Neuronal stem cell (in vitro differentiated cells): ENCODE measurements at regions not wholly inside any gene's neighbourhood (a gene's known extent, or its start where the extent isn't known, plus 50 kb on each side); places are given as distances from the start of the nearest gene placed in this dataset.

Source experiments
- DNase-seq: peaks from one replicate; pipeline ENCODE4 v3.0.0-alpha.2; 2013; ENCODE audit warnings: low spot score
- H2AFZ ChIP-seq: one replicate; pipeline ENCODE4 v1.6.1; 2013; ENCODE audit warnings: mild to moderate bottlenecking, low read length, inconsistent platforms
- H2AK5ac ChIP-seq: 2 replicates; pipeline ENCODE4 v1.6.1; 2013; ENCODE audit warnings: low read depth, mild to moderate bottlenecking, inconsistent platforms, low read length, moderate library complexity, mixed read lengths
- H2BK120ac ChIP-seq: 2 replicates; pipeline ENCODE4 v1.6.1; 2013; ENCODE audit warnings: low read depth, mild to moderate bottlenecking, inconsistent platforms, low read length, moderate library complexity, mixed read lengths
- H2BK12ac ChIP-seq: one replicate; pipeline ENCODE4 v1.6.1; 2013; ENCODE audit warnings: low read length, inconsistent platforms
- H2BK15ac ChIP-seq: 2 replicates; pipeline ENCODE4 v1.6.1; 2013; ENCODE audit warnings: mild to moderate bottlenecking, low read length, inconsistent platforms, mixed read lengths
- H2BK5ac ChIP-seq: one replicate; pipeline ENCODE4 v1.6.1; 2013; ENCODE audit warnings: inconsistent platforms, mild to moderate bottlenecking, low read length, moderate library complexity
- H3K14ac ChIP-seq: one replicate; pipeline ENCODE4 v1.6.1; 2013; ENCODE audit warnings: low read length, inconsistent platforms
- H3K18ac ChIP-seq: 2 replicates; pipeline ENCODE4 v1.6.1; 2013; ENCODE audit warnings: low read length, inconsistent platforms
- H3K23ac ChIP-seq: 2 replicates; pipeline ENCODE4 v1.6.1; 2013; ENCODE audit warnings: low read depth, mild to moderate bottlenecking, mixed read lengths, low read length, inconsistent platforms; ENCODE audit not compliant: poor library complexity
- H3K27ac ChIP-seq: replicated peaks from 3 replicates; pipeline ENCODE4 v1.5.1; 2013; ENCODE audit warnings: low read length, inconsistent platforms
- H3K27me3 ChIP-seq, 3 experiments: 2 replicates each; pipeline ENCODE4 v1.6.1; 2013; ENCODE audit warnings: low read length in 3 of 3, mild to moderate bottlenecking in 2 of 3, inconsistent platforms in 1 of 3, low read depth in 1 of 3, mixed read lengths in 1 of 3, moderate library complexity in 1 of 3; ENCODE audit not compliant: control insufficient read depth in 3 of 3, insufficient read depth in 3 of 3
- H3K36me3 ChIP-seq, 2 donors: replicated peaks in 1 of 2; 2 replicates each; pipeline ENCODE4 v1.6.1; 2013; ENCODE audit warnings: low read length in 2 of 2; ENCODE audit not compliant: control insufficient read depth in 2 of 2, insufficient read depth in 2 of 2
- H3K4ac ChIP-seq: 2 replicates; pipeline ENCODE4 v1.6.1; 2013; ENCODE audit warnings: inconsistent platforms, mild to moderate bottlenecking, low read length, moderate library complexity
- H3K4me1 ChIP-seq, 2 donors: 1 replicate in 1 of 2; 2 replicates in 1 of 2; pipeline ENCODE4 v1.6.1; 2013; ENCODE audit warnings: low read length in 2 of 2, low read depth in 1 of 2; ENCODE audit not compliant: control insufficient read depth in 2 of 2, insufficient read depth in 1 of 2
- H3K4me2 ChIP-seq: one replicate; pipeline ENCODE4 v1.6.1; 2013; ENCODE audit warnings: mild to moderate bottlenecking, low read length, inconsistent platforms; ENCODE audit not compliant: insufficient read depth, poor library complexity, severe bottlenecking
- H3K4me3 ChIP-seq, 2 donors: 2 replicates each; pipeline ENCODE4 v1.5.1; 2013; ENCODE audit warnings: low read length in 2 of 2, mild to moderate bottlenecking in 2 of 2, inconsistent platforms in 1 of 2, moderate library complexity in 1 of 2
- H3K79me1 ChIP-seq: one replicate; pipeline ENCODE4 v1.6.1; 2013; ENCODE audit warnings: low read depth, mild to moderate bottlenecking, inconsistent platforms, low read length, moderate library complexity
- H3K9ac ChIP-seq: one replicate; pipeline ENCODE4 v1.6.1; 2013; ENCODE audit warnings: mild to moderate bottlenecking, low read depth, low read length, inconsistent platforms; ENCODE audit not compliant: poor library complexity
- H3K9me3 ChIP-seq, 2 donors: replicated peaks in 1 of 2; 2 replicates each; pipeline versions ENCODE3 to v1.6.1; 2013; ENCODE audit warnings: low read length in 2 of 2, mild to moderate bottlenecking in 2 of 2, inconsistent platforms in 1 of 2, low read depth in 1 of 2, mixed read lengths in 1 of 2, moderate library complexity in 1 of 2; ENCODE audit not compliant: control insufficient read depth in 2 of 2, insufficient read depth in 1 of 2
- H4K8ac ChIP-seq: one replicate; pipeline ENCODE4 v1.6.1; 2013; ENCODE audit warnings: low read depth, mild to moderate bottlenecking, inconsistent platforms, low read length, moderate library complexity
- H4K91ac ChIP-seq: one replicate; pipeline ENCODE4 v1.6.1; 2013; ENCODE audit warnings: low read length, low read depth, mild to moderate bottlenecking, inconsistent platforms; ENCODE audit not compliant: poor library complexity
- WGBS, 2 donors: extraction: QIAGEN DNeasy Blood & Tissue Kit; methylation state at CpG; one replicate each; pipeline ENCODE4 v1.1.7; 2013; ENCODE audit warnings: missing lambda C conversion rate in 2 of 2, mixed read lengths in 1 of 2; ENCODE audit not compliant: insufficient read length in 2 of 2, insufficient replicate concordance in 1 of 2; ENCODE audit errors: extremely low coverage in 2 of 2; 5-methylcytosine and 5-hydroxymethylcytosine counted together

DNA sequence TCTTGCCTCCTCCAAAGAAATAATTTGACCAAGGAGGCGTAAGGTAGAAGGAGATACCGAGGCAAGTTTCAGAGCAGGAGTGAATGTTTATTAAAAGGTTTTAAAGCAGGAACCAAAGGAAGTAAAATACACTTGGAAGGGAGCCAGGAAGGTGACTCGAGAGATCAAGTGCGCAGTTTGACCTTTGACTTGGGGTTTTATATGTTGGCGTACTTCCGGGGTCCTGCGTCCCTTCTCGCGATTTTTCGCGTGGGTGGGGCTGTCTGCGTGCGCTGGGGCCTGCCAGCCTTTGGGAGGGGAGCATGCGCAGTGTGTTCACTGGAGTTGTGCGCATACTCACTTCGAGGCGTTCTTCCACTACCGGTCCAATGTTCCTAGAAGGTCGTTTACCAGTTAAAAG is 166.0 kb upstream of the IRX2 start:
- Histone ChIP-seq H2AFZ (no peak overlapping the region), H3K4me3 (no peak overlapping the region), H3K27me3 (peaks cover 0 to 5% (median 0%) of the 10 kb centered on the region in 3 experiments), H2BK120ac (no peak overlapping the region), H3K18ac (no peak overlapping the region), H3K4me2 (no peak overlapping the region), H3K27ac (no peak overlapping the region), H4K91ac (no peak overlapping the region), H3K9ac (no peak overlapping the region), H3K14ac (no peak overlapping the region), H3K4ac (no peak overlapping the region), H2BK5ac (no peak overlapping the region), H3K36me3 (no peaks in the 10 kb centered on the region), H2BK12ac (no peak overlapping the region), H4K8ac (no peak overlapping the region), H3K9me3 (peaks cover 0 to 4% of the 10 kb centered on the region in 2 donors), H3K23ac (no peak overlapping the region), H2BK15ac (no peak overlapping the region), H2AK5ac (no peak overlapping the region), H3K79me1 (no peaks in the 10 kb centered on the region), H3K4me1 (no peaks in the 10 kb centered on the region)
- no CpG with 5 or more reads among the region's 19 CpGs for WGBS, 2 donors
- no peak for DNase-seq

DNA sequence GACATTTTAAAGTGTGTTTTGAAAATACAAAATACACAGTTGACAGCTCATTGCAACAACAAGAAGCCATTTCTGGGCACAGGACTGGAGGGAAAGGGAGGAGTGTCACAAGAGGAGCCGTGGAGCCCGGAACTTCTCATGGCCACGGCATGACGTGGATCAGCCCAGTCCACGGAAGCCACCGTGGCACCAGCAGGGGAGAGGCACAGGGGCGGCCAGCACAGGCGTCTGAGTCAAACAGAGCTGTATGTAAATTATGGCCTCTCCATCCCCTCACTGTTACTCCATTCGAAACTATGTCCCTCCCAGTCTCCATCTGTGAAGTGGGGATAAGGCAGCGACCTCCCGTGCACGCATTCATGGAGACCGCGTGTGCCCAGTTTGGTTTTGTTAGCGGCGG is 165.6 kb upstream of the IRX2 start:
- no peak for DNase-seq
- H3K4ac ChIP-seq = no peak overlapping the region
- H3K9me3 ChIP-seq = peaks cover 0 to 4% of the 10 kb centered on the region in 2 donors

DNA sequence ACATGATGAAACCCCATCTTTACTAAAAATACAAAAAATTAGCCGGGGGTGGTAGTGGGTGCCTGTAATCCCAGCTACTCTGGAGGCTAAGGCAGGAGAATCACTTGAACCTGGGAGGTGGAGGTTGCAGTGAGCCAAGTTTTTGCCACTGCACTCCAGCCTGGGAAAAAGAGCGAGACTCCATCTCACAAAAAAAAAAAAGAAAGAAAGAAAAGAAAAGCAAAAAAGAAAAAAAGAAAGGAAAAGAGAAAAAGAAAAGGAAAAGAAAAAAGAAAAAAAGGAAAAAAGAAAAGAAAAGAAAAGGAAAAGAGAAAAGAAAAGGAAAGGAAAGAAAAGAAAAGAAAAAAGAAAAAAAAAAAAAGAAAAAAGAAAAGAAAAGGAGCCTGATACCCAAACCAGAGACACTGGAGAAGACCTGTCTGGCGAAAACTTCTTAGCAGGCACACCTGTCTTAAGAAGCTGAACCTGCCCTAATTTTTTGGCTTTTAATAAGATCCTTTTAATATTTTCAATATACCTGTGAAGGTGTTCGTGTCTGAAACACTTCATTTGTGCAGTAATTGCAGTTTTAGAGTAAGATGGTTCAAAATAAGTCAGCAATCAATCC is 164.7 kb upstream of the IRX2 start:
- Histone ChIP-seq H3K27ac (no peak overlapping the region), H2BK5ac (no peak overlapping the region), H3K36me3 (no peaks in the 10 kb centered on the region), H2BK12ac (no peak overlapping the region), H3K4ac (no peak overlapping the region), H3K23ac (no peak overlapping the region), H3K79me1 (no peaks in the 10 kb centered on the region), H3K4me3 (no peak overlapping the region), H2AFZ (no peak overlapping the region), H3K9ac (no peak overlapping the region), H4K8ac (no peak overlapping the region), H2BK120ac (no peak overlapping the region), H3K18ac (no peak overlapping the region), H2AK5ac (no peak overlapping the region), H3K4me2 (no peak overlapping the region), H3K4me1 (no peaks in the 10 kb centered on the region), H3K9me3 (peaks cover 0 to 4% of the 10 kb centered on the region in 2 donors), H3K27me3 (peaks cover 0 to 5% (median 0%) of the 10 kb centered on the region in 3 experiments), H2BK15ac (no peak overlapping the region), H4K91ac (no peak overlapping the region), H3K14ac (no peak overlapping the region)
- no CpG with 5 or more reads among the region's 4 CpGs for WGBS, 2 donors
- DNase-seq = no peak

More for the DNA sequence above, 165.6 kb upstream of the IRX2 start:
- Histone ChIP-seq H3K23ac (no peak overlapping the region), H2BK120ac (no peak overlapping the region), H2BK12ac (no peak overlapping the region), H3K79me1 (no peaks in the 10 kb centered on the region), H3K18ac (no peak overlapping the region), H3K9ac (no peak overlapping the region), H3K27ac (no peak overlapping the region), H4K8ac (no peak overlapping the region), H2AFZ (no peak overlapping the region), H4K91ac (no peak overlapping the region), H3K14ac (no peak overlapping the region), H2AK5ac (no peak overlapping the region), H2BK5ac (no peak overlapping the region), H3K4me2 (no peak overlapping the region), H2BK15ac (no peak overlapping the region), H3K27me3 (peaks cover 0 to 5% (median 0%) of the 10 kb centered on the region in 3 experiments), H3K4me1 (no peaks in the 10 kb centered on the region), H3K36me3 (no peaks in the 10 kb centered on the region), H3K4me3 (no peak overlapping the region)
- no CpG with 5 or more reads among the region's 16 CpGs for WGBS, 2 donors

DNA sequence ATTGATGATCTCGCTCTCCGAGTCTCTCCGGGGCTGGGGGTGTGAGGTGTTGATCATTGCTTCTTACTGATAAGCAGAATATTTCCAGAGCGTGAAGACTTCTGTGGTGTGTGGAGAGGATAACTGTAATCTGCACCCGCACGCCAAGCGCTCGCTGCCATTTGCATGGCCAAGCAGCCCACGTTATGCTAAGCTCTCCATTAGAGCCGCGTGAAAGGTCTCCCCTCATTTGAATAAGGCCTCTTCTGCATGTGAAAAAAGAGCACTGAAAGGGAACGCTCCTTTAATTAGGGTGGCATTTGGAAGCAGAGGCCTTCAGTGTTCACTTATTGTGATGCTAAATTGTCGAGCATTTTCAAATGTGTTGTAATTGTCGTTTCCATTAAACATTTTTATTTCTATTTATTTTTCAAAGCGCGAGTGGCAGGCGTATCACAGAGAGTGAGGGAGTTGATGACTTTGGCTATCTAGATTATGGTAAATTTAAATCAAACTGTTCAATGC is 163.6 kb upstream of the IRX2 start:
- no peak overlapping the region for H3K9ac ChIP-seq
- no peak overlapping the region for H2BK5ac ChIP-seq
- no peak overlapping the region for H2AFZ ChIP-seq
- no peak overlapping the region for H3K4me3 ChIP-seq
- no peak overlapping the region for H4K8ac ChIP-seq
- H3K36me3 ChIP-seq = no peaks in the 10 kb centered on the region
- H2AK5ac ChIP-seq = no peak overlapping the region
- no peak overlapping the region for H3K14ac ChIP-seq
- H3K9me3 ChIP-seq = no peaks in the 10 kb centered on the region
- H3K4me2 ChIP-seq = peak overlapping the region; percentile 36
- no peak overlapping the region for H3K27ac ChIP-seq
- no peaks in the 10 kb centered on the region for H3K79me1 ChIP-seq
- H4K91ac ChIP-seq = no peak overlapping the region
- H3K4ac ChIP-seq = no peak overlapping the region
- H3K27me3 ChIP-seq = peaks cover 0 to 5% (median 0%) of the 10 kb centered on the region in 3 experiments
- no peak overlapping the region for H2BK12ac ChIP-seq
- no peak for DNase-seq
- no peak overlapping the region for H2BK120ac ChIP-seq
- no peak overlapping the region for H3K18ac ChIP-seq
- no peaks in the 10 kb centered on the region for H3K4me1 ChIP-seq
- H3K23ac ChIP-seq = no peak overlapping the region
- no peak overlapping the region for H2BK15ac ChIP-seq
- WGBS, 2 donors = no CpG with 5 or more reads among the region's 17 CpGs
